Testis (tissue), 2 donors: ENCODE measurements at regions not wholly inside any gene's neighbourhood (a gene's known extent, or its start where the extent isn't known, plus 50 kb on each side); places are given as distances from the start of the nearest gene placed in this dataset.

Source experiments
- CTCF ChIP-seq, 3 experiments: fragments of 450-650 bp in 2 of 3; fragments of 200-600 bp in 1 of 3; sonication (generic) in 1 of 3; IDR thresholded peaks; one replicate each; pipeline ENCODE4 v1.5.1; 2016 to 2019; ENCODE audit warnings: antibody characterized with exemption in 3 of 3, mild to moderate bottlenecking in 2 of 3, moderate library complexity in 1 of 3
- POLR2A ChIP-seq: fragments of 450-650 bp; IDR thresholded peaks from one replicate; pipeline ENCODE4 v1.6.1; 2017; ENCODE audit warnings: antibody characterized with exemption, mild to moderate bottlenecking, moderate library complexity

- TF ChIP-seq CTCF (IDR thresholded peaks at IDR 0.05) (no peak), POLR2A (no peak)
Observed at GRCh38 chr7:80385508-80385907, 126.4 kb downstream of the GNAT3 start.
